ENCODE measurements at regions not wholly inside any gene's neighbourhood (a gene's known extent, or its start where the extent isn't known, plus 50 kb on each side); places are given as distances from the start of the nearest gene placed in this dataset.

DNA sequence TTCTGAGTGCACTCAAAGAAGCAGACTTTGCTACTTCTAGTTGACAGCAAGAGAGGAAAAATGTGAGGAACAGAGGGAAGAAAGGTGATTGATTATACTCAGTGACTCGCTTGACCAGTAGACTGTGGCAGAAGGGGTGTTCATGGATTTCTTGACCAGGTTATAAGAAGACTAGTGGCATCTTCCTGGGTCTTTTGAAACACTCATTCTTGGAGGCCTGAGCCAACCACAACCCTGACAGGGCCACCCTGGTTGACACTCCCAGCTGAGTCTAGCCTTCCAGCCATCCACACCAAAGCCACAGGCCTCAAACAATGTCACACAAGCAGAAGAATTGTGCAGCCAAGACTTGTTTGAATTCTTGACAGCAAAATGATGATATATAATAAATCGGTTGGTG is 366.3 kb downstream of the SS18 start:
- BruUV-seq (replicated peaks): no TSS peak

More for the DNA sequence above, 366.3 kb downstream of the SS18 start:
- Histone ChIP-seq H3K9ac (ENCODE audit: low read depth, low read length) (no peak overlapping the region), H3K4me2 (ENCODE audit: low read depth, low read length) (no peak overlapping the region), H3K4ac (ENCODE audit: low read depth, low read length) (no peak overlapping the region), H4K20me1 (ENCODE audit: insufficient read depth, low read length) (no peaks in the 10 kb centered on the region), H2AK9ac (replicated peaks; ENCODE audit: low read depth, low read length, poor library complexity) (no peak overlapping the region), H2AK5ac (ENCODE audit: low read depth, low read length) (no peak overlapping the region), H3K23ac (ENCODE audit: low read depth, low read length) (no peak overlapping the region), H3K36me3 (ENCODE audit: control insufficient read depth, insufficient read depth, low read length) (no peaks in the 10 kb centered on the region), H2BK5ac (ENCODE audit: low read depth, low read length, poor library complexity, severe bottlenecking) (no peak overlapping the region), H3K9me1 (ENCODE audit: insufficient read depth, low read length) (no peaks in the 10 kb centered on the region), H4K5ac (ENCODE audit: low read depth, low read length) (no peak overlapping the region), H3K18ac (ENCODE audit: low read depth, low read length) (no peak overlapping the region), H3K4me3 (ENCODE audit: insufficient read depth, low read depth, low read length) (no peak overlapping the region), H3K27me3 (ENCODE audit: control insufficient read depth, insufficient read depth, low read length) (no peaks in the 10 kb centered on the region), H2BK15ac (ENCODE audit: low read depth, low read length) (no peak overlapping the region), H3K4me1 (ENCODE audit: control insufficient read depth, insufficient read depth, low read length) (no peaks in the 10 kb centered on the region), H3K14ac (replicated peaks; ENCODE audit: low read depth, low read length) (no peak overlapping the region), H4K91ac (ENCODE audit: insufficient read depth, low read depth, low read length) (no peak overlapping the region), H2BK120ac (ENCODE audit: low read depth, low read length) (no peak overlapping the region), H2BK20ac (ENCODE audit: low read depth, low read length) (no peak overlapping the region), H2AFZ (replicated peaks; ENCODE audit: low read length, poor library complexity) (no peak overlapping the region), H3K56ac (ENCODE audit: extremely low read depth, insufficient read depth, low read length) (no peak overlapping the region), H3K9me3 (ENCODE audit: control insufficient read depth, insufficient read depth, low read length) (no peaks in the 10 kb centered on the region), H3K79me1 (ENCODE audit: low read depth in 1 of 2, low read length in 2 of 2) (no peaks in the 10 kb centered on the region), H3K27ac (ENCODE audit: insufficient read depth, low read length) (no peak overlapping the region), H4K8ac (ENCODE audit: low read depth in 2 of 2, low read length in 2 of 2) (no peak overlapping the region)
- TF ChIP-seq RFX5 (IDR thresholded peaks at IDR 0.05; ENCODE audit: low read depth, low read length) (no peak), SMC3 (IDR thresholded peaks at IDR 0.05; ENCODE audit: low read depth, low read length) (no peak), BHLHE40 (IDR thresholded peaks at IDR 0.05; ENCODE audit: low read depth, low read length) (no peak), CEBPB (IDR thresholded peaks at IDR 0.05; ENCODE audit: low read depth, low read length) (no peak), FOS (IDR thresholded peaks at IDR 0.05; ENCODE audit: low read depth, low read length) (no peak), MAZ (IDR thresholded peaks at IDR 0.05; ENCODE audit: borderline replicate concordance, low read depth, low read length) (no peak), NFE2L2 (IDR thresholded peaks at IDR 0.05; ENCODE audit: low read depth, low read length) (no peak), MXI1 (IDR thresholded peaks at IDR 0.05; ENCODE audit: borderline replicate concordance, low read depth, low read length) (no peak), RAD21 (IDR thresholded peaks at IDR 0.05; ENCODE audit: low read length) (no peak), POLR2A (IDR thresholded peaks at IDR 0.05; ENCODE audit: low read depth, low read length) (no peak), MAFK (IDR thresholded peaks at IDR 0.05; ENCODE audit: low read depth, low read length) (no peak), RCOR1 (IDR thresholded peaks at IDR 0.05; ENCODE audit: insufficient replicate concordance, low read length) (no peak), CHD1 (IDR thresholded peaks at IDR 0.05; ENCODE audit: low read depth, low read length) (no peak)
- TF ChIP-seq, protein P1, sequence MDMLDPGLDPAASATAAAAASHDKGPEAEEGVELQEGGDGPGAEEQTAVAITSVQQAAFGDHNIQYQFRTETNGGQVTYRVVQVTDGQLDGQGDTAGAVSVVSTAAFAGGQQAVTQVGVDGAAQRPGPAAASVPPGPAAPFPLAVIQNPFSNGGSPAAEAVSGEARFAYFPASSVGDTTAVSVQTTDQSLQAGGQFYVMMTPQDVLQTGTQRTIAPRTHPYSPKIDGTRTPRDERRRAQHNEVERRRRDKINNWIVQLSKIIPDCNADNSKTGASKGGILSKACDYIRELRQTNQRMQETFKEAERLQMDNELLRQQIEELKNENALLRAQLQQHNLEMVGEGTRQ (IDR thresholded peaks at IDR 0.05; ENCODE audit: low read depth, low read length): no peak
- TF ChIP-seq, protein P2, sequence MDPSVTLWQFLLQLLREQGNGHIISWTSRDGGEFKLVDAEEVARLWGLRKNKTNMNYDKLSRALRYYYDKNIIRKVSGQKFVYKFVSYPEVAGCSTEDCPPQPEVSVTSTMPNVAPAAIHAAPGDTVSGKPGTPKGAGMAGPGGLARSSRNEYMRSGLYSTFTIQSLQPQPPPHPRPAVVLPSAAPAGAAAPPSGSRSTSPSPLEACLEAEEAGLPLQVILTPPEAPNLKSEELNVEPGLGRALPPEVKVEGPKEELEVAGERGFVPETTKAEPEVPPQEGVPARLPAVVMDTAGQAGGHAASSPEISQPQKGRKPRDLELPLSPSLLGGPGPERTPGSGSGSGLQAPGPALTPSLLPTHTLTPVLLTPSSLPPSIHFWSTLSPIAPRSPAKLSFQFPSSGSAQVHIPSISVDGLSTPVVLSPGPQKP (IDR thresholded peaks at IDR 0.05; ENCODE audit: borderline replicate concordance, low read depth, low read length): no peak
- TF ChIP-seq, protein P3, sequence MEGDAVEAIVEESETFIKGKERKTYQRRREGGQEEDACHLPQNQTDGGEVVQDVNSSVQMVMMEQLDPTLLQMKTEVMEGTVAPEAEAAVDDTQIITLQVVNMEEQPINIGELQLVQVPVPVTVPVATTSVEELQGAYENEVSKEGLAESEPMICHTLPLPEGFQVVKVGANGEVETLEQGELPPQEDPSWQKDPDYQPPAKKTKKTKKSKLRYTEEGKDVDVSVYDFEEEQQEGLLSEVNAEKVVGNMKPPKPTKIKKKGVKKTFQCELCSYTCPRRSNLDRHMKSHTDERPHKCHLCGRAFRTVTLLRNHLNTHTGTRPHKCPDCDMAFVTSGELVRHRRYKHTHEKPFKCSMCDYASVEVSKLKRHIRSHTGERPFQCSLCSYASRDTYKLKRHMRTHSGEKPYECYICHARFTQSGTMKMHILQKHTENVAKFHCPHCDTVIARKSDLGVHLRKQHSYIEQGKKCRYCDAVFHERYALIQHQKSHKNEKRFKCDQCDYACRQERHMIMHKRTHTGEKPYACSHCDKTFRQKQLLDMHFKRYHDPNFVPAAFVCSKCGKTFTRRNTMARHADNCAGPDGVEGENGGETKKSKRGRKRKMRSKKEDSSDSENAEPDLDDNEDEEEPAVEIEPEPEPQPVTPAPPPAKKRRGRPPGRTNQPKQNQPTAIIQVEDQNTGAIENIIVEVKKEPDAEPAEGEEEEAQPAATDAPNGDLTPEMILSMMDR (conservative IDR thresholded peaks at IDR 0.05; ENCODE audit: low read depth, low read length): no peak
- ChIA-PET CTCF (interaction anchor here (0.5 kb wide), 1 partner anchor 1861 kb away, joined by 3 read pairs; no protein-coding TSS in a partner anchor), POLR2A (ENCODE audit: unreplicated experiment) (no interaction called here)
- no CpG with 5 or more reads among the region's 2 CpGs for WGBS, 2 experiments (ENCODE audit: extremely low coverage in 2 of 2, insufficient read length in 1 of 2)
- no peak for DNase-seq
- intact Hi-C loops (cut with micrococcal nuclease): no loop called here
- dilution Hi-C loops (cut with HindIII; ENCODE audit: low sequenced_read_pairs, unreplicated experiment): no loop called here
- in situ Hi-C loops (cut with MboI; ENCODE audit: low sequenced_read_pairs): no loop called here
- ATAC-seq (ENCODE audit: low read depth): no peak

Measured in IMR-90 (cell line).